MM.1S (cell line): ENCODE measurements at regions not wholly inside any gene's neighbourhood (a gene's known extent, or its start where the extent isn't known, plus 50 kb on each side); places are given as distances from the start of the nearest gene placed in this dataset.

Experiments used
- CTCF ChIP-seq: fragments of 300-600 bp; sonication (generic); IDR thresholded peaks from 2 replicates; pipeline ENCODE4 v1.5.1; 2016; ENCODE audit warnings: antibody characterized with exemption, low read length, mixed read lengths
- EZH2 ChIP-seq: fragments of 300-600 bp; sonication (generic); optimal IDR thresholded peaks from 2 replicates; pipeline ENCODE3; 2017; ENCODE audit warnings: low read depth, mild to moderate bottlenecking, antibody characterized with exemption, low read length, mixed read lengths

DNA sequence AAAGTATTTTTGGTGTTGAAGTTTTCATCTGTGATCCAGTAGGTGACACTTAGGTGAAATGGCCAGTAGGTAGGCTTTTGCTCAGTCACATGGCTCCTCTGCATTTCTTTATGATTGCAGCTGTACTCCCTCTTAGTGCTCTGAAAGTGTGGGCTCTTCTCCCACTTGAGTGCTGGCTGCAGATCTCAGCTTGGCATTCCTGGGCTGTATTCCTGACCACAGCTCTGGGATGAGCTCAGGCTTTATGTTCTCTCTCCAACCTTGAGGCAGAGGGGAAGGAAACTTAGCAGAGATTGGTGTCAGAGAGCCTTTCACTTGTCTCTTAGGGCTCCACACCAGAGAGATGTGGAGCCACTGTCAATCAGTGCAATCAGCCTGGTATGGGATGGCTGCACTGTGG, 254.3 kb downstream of the NDFIP2 start:
- no peak for TF ChIP-seq CTCF
- no peak for TF ChIP-seq EZH2
